AG04450 (cell line): ENCODE measurements at regions not wholly inside any gene's neighbourhood (a gene's known extent, or its start where the extent isn't known, plus 50 kb on each side); places are given as distances from the start of the nearest gene placed in this dataset.

Experiments used
- CTCF ChIA-PET: fragments of 300-600, 350-600 bp; formaldehyde crosslinking; extraction: SDS; loops from one replicate; lab custom pipeline; 2022; ENCODE audit warnings: antibody characterized with exemption, inconsistent platforms; lab: Charles Lee
- POLR2A ChIA-PET: fragments of 350-600 bp; formaldehyde crosslinking; extraction: SDS; loops from one replicate; lab custom pipeline; 2021; ENCODE audit warnings: antibody characterized with exemption, inconsistent platforms; lab: Yijun Ruan, JAX
- DNase-seq: peaks from one replicate; pipeline ENCODE4 v3.0.0-alpha.2; 2011; ENCODE audit warnings: low read depth, low spot score
- H3K27ac ChIP-seq: one replicate; pipeline ENCODE4 v1.5.1; 2012; ENCODE audit warnings: low read depth, low read length, control low read depth
- H3K27me3 ChIP-seq: one replicate; pipeline ENCODE4 v1.6.0; 2012; ENCODE audit warnings: low read length; ENCODE audit not compliant: control insufficient read depth, insufficient read depth
- H3K4me3 ChIP-seq: 2 replicates; pipeline ENCODE4 v1.5.1; 2011; ENCODE audit warnings: mild to moderate bottlenecking, low read depth, low read length, control low read depth
- H3K9me3 ChIP-seq: 2 replicates; pipeline ENCODE4 v1.5.1; 2012; ENCODE audit warnings: low read length; ENCODE audit not compliant: control insufficient read depth, insufficient read depth
- TF ChIP-seq, protein P1 (sequence below): IDR thresholded peaks from 2 replicates; pipeline ENCODE4 v1.5.1; 2011; ENCODE audit warnings: low read depth, low read length, control low read depth, inconsistent platforms

DNA sequence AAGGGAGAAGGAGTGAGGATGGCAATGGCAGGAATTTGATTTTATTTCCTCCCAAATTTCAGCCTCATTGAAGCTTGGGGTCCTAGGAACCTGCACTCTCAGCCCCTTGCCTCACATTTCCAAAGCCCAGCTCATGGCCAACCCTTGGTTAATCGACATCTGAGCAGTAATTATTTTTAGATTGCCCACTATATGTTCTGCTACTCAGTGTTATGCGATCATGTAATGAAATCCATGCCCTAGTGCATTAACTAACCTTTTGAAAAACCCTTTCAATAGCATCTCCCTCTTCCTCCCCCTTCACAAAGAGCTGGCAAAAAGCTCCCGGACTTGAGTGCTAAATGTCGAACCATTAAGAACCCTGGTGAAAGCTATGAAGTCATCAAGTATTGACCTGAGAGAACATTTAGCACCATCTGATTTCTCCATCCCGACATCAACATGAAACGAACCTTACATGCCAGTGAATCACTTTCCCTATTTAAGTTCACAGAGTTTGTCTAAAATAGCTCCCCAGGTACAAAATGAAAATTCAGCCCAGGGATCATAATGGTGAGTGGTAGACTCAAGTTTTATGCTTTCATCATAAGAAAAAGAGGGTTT is 59.2 kb upstream of the RPS6KA3 start:
- no peak overlapping the region for H3K4me3 ChIP-seq
- DNase-seq, result no peak
- no peaks in the 10 kb centered on the region for H3K27me3 ChIP-seq
- CTCF ChIA-PET, result no interaction called here
- POLR2A ChIA-PET, result no interaction called here
- no peak overlapping the region for H3K27ac ChIP-seq
- TF ChIP-seq, protein P1, sequence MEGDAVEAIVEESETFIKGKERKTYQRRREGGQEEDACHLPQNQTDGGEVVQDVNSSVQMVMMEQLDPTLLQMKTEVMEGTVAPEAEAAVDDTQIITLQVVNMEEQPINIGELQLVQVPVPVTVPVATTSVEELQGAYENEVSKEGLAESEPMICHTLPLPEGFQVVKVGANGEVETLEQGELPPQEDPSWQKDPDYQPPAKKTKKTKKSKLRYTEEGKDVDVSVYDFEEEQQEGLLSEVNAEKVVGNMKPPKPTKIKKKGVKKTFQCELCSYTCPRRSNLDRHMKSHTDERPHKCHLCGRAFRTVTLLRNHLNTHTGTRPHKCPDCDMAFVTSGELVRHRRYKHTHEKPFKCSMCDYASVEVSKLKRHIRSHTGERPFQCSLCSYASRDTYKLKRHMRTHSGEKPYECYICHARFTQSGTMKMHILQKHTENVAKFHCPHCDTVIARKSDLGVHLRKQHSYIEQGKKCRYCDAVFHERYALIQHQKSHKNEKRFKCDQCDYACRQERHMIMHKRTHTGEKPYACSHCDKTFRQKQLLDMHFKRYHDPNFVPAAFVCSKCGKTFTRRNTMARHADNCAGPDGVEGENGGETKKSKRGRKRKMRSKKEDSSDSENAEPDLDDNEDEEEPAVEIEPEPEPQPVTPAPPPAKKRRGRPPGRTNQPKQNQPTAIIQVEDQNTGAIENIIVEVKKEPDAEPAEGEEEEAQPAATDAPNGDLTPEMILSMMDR, result no peak
- no peaks in the 10 kb centered on the region for H3K9me3 ChIP-seq

- no peak for DNase-seq
- TF ChIP-seq, protein P1, result no peak
- Histone ChIP-seq H3K9me3 (no peaks in the 10 kb centered on the region), H3K27ac (no peak overlapping the region), H3K27me3 (no peaks in the 10 kb centered on the region), H3K4me3 (no peak overlapping the region)
- ChIA-PET POLR2A (interaction anchor here (0.6 kb wide), 1 partner anchor 56 kb away, joined by 8 read pairs; no protein-coding TSS in a partner anchor), CTCF (interaction anchor here (0.7 kb wide), 1 partner anchor 206 kb away, joined by 3 read pairs; no protein-coding TSS in a partner anchor)
These were observed 56.2 kb upstream of the RPS6KA3 start for GRCh38 chrX:20322887-20323286.

DNA sequence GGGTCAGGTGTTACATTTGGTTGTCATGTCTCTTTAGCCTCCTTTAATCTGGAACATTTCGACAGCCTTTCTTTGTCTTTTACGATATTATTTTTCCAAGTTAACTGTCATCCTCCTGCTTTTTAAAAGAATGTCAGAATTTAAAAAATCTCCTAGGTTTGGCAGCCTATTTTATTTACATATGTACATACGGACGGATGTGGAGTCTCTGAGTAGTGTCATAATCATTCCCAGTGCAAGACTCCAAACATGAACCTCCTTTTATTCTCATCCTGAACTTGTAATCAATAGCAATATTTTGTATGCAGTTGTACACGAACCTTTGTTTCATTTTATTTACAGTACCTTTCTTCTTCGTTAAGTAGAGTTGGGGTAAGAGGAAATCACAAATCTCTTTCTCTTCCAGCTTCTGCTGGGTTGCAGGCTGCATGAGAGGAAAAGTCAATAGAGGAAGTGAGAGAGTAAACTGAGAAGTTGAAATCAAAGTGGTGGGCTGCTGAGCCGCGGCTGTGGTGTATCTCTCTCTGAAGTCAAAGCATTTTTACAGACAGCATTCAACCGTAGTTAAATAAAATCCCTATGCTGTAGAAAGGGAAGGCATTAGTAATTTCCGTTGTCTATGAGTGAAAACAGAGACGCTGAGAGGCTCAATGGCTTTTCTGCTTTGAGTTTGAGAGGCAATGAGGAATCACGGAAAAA is 53.9 kb upstream of the RPS6KA3 start:
- TF ChIP-seq, protein P1, result no peak
- Histone ChIP-seq H3K9me3 (no peaks in the 10 kb centered on the region), H3K27me3 (no peaks in the 10 kb centered on the region), H3K4me3 (peak overlapping the region; percentile 27), H3K27ac (no peak overlapping the region)
- ChIA-PET CTCF (no interaction called here), POLR2A (no interaction called here)
- DNase-seq, result no peak

DNA sequence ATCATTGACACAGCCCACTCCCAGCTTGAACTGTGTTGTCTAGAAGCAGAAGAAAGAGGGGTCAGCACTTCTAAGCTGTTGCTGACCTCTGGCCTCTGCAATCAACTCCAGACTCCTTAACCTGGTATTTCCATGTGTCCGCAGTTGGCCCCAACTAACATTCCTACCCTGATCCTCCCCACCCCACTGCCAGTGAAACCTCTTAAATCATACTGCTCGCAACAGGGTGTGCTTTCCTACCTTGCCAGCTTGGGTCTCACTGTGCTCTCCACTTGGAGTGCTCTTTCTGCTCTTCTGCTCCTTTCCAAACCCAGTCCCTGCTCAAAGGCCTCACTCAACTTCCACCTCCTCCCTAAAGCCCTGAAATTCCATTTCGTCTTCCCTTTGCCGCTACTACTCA is 52.3 kb upstream of the RPS6KA3 start:
- H3K27ac ChIP-seq, result no peak overlapping the region
- TF ChIP-seq, protein P1, result no peak
- DNase-seq, result no peak
- H3K9me3 ChIP-seq, result no peaks in the 10 kb centered on the region
- no peak overlapping the region for H3K4me3 ChIP-seq
- ChIA-PET CTCF (no interaction called here), POLR2A (no interaction called here)
- no peaks in the 10 kb centered on the region for H3K27me3 ChIP-seq

GRCh38 chrX:20317873-20318272 is 51.2 kb upstream of the RPS6KA3 start:
- ChIA-PET POLR2A (no interaction called here), CTCF (interaction anchor here (1.3 kb wide), 1 partner anchor 212 kb away, joined by 3 read pairs; no protein-coding TSS in a partner anchor)
- no peak for DNase-seq
- Histone ChIP-seq H3K27me3 (no peaks in the 10 kb centered on the region), H3K4me3 (no peak overlapping the region), H3K9me3 (no peaks in the 10 kb centered on the region), H3K27ac (no peak overlapping the region)
- TF ChIP-seq, protein P1, result no peak
